HG03135 (cell line): ENCODE measurements at regions not wholly inside any gene's neighbourhood (a gene's known extent, or its start where the extent isn't known, plus 50 kb on each side); places are given as distances from the start of the nearest gene placed in this dataset.

Experiments
- ATAC-seq: cut with Tn5 transposase; IDR thresholded peaks from one replicate; pipeline ENCODE4 v1.9.1; 2021; ENCODE audit warnings: mild to moderate bottlenecking, moderate library complexity; ENCODE audit not compliant: unreplicated experiment

- ATAC-seq = no peak
Measured at GRCh38 chr5:168214071-168214470, 77.4 kb upstream of the WWC1 start.

- no peak for ATAC-seq
Measured at GRCh38 chr5:168214886-168215285, 76.6 kb upstream of the WWC1 start.

- ATAC-seq = no peak
Measured at GRCh38 chr5:168215646-168216045, 75.8 kb upstream of the WWC1 start.

GRCh38 chr5:168216989-168217388, 74.5 kb upstream of the WWC1 start:
- no peak for ATAC-seq

- no peak for ATAC-seq
Measured at GRCh38 chr5:168217497-168217896, 73.9 kb upstream of the WWC1 start.

GRCh38 chr5:168218746-168219145, 72.7 kb upstream of the WWC1 start:
- ATAC-seq = no peak

GRCh38 chr5:168219515-168220410, 71.7 kb upstream of the WWC1 start:
- peak; percentile 78 for ATAC-seq

GRCh38 chr5:168224085-168224484, 67.4 kb upstream of the WWC1 start:
- no peak for ATAC-seq

- ATAC-seq = no peak
Measured at GRCh38 chr5:168226012-168226411, 65.4 kb upstream of the WWC1 start.

- ATAC-seq = no peak
Measured at GRCh38 chr5:168227001-168227400, 64.4 kb upstream of the WWC1 start.

GRCh38 chr5:168227973-168228615, 63.4 kb upstream of the WWC1 start:
- peak; percentile 100 for ATAC-seq

- no peak for ATAC-seq
Measured at GRCh38 chr5:168228668-168229067, 62.8 kb upstream of the WWC1 start.

GRCh38 chr5:168234133-168234532, 57.3 kb upstream of the WWC1 start:
- no peak for ATAC-seq

GRCh38 chr5:168238463-168238862, 53.0 kb upstream of the WWC1 start:
- ATAC-seq = no peak

- ATAC-seq = no peak
Measured at GRCh38 chr5:168239325-168239724, 52.1 kb upstream of the WWC1 start.
